GM13976 (cell line): ENCODE measurements at regions not wholly inside any gene's neighbourhood (a gene's known extent, or its start where the extent isn't known, plus 50 kb on each side); places are given as distances from the start of the nearest gene placed in this dataset.

Experiments used
- DNase-seq: peaks from one replicate; pipeline ENCODE4 v3.0.0; 2012; ENCODE audit warnings: low spot score
- CTCF ChIP-seq: IDR thresholded peaks from 2 replicates; pipeline ENCODE4 v1.5.1; 2012; ENCODE audit warnings: borderline replicate concordance, mild to moderate bottlenecking; ENCODE audit not compliant: insufficient read depth; ENCODE audit errors: extremely low read depth, missing control alignments, control extremely low read depth
- in situ Hi-C: fragments of 300-500 bp; cut with MboI; formaldehyde crosslinking; loops from one replicate; pipeline ENCODE4 v1.12.0; 2022; ENCODE audit warnings: low sequenced_read_pairs, mixed read lengths, inconsistent platforms; ENCODE audit not compliant: unreplicated experiment

- TF ChIP-seq CTCF = no peak
- in situ Hi-C loops = no loop called here
- DNase-seq = no peak
These were observed 190.7 kb upstream of the RPL34 start for GRCh38 chr4:108429662-108430061.

GRCh38 chr4:108428923-108429322, 191.5 kb upstream of the RPL34 start:
- no peak for DNase-seq
- no peak for TF ChIP-seq CTCF
- in situ Hi-C loops = no loop called here

- no peak for TF ChIP-seq CTCF
- no peak for DNase-seq
- in situ Hi-C loops = no loop called here
These were observed 192.4 kb upstream of the RPL34 start for GRCh38 chr4:108427946-108428485.

GRCh38 chr4:108426493-108426892, 193.9 kb upstream of the RPL34 start:
- no peak for DNase-seq
- TF ChIP-seq CTCF = no peak
- in situ Hi-C loops = no loop called here

- no peak for DNase-seq
- in situ Hi-C loops = no loop called here
- no peak for TF ChIP-seq CTCF
These were observed 194.4 kb upstream of the RPL34 start for GRCh38 chr4:108425988-108426387.

- TF ChIP-seq CTCF = no peak
- in situ Hi-C loops = no loop called here
- DNase-seq = no peak
These were observed 202.5 kb upstream of the RPL34 start for GRCh38 chr4:108417923-108418322.

GRCh38 chr4:108416831-108417230, 203.5 kb upstream of the RPL34 start:
- TF ChIP-seq CTCF = no peak
- in situ Hi-C loops = no loop called here
- DNase-seq = no peak
